ENCODE measurements at regions not wholly inside any gene's neighbourhood (a gene's known extent, or its start where the extent isn't known, plus 50 kb on each side); places are given as distances from the start of the nearest gene placed in this dataset.

DNA sequence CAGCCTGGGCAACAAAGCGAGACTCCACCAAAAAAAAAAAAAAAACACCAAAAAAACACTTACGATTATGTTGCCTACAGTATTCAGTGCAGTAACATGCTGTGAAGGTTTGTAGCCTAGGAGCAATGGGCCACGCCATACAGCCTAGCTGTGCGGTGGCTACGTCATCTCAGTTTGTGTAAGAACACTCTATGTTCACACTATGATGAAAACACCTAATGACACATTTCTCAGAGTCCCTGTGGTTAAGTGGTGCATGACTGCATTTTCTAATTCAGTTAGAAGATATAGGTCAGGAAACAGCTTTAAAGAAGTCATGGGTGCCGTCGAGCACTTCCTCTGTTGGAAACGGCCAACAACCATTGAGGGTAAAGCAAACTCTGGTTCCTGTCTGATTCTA is 75.7 kb upstream of the ANO1 start:
- TF ChIP-seq, protein P1, sequence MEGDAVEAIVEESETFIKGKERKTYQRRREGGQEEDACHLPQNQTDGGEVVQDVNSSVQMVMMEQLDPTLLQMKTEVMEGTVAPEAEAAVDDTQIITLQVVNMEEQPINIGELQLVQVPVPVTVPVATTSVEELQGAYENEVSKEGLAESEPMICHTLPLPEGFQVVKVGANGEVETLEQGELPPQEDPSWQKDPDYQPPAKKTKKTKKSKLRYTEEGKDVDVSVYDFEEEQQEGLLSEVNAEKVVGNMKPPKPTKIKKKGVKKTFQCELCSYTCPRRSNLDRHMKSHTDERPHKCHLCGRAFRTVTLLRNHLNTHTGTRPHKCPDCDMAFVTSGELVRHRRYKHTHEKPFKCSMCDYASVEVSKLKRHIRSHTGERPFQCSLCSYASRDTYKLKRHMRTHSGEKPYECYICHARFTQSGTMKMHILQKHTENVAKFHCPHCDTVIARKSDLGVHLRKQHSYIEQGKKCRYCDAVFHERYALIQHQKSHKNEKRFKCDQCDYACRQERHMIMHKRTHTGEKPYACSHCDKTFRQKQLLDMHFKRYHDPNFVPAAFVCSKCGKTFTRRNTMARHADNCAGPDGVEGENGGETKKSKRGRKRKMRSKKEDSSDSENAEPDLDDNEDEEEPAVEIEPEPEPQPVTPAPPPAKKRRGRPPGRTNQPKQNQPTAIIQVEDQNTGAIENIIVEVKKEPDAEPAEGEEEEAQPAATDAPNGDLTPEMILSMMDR (IDR thresholded peaks at IDR 0.05 in 2 of 3, conservative IDR thresholded peaks at IDR 0.05 in 1 of 3; ENCODE audit: control insufficient read depth in 2 of 3, extremely low read depth in 1 of 3, insufficient read depth in 1 of 3, low read depth in 3 of 3, low read length in 3 of 3) = no peak
- TF ChIP-seq MYC (IDR thresholded peaks at IDR 0.05; ENCODE audit: insufficient read depth, insufficient read length, insufficient replicate concordance, low read length, severe bottlenecking) (no peak), CEBPB (IDR thresholded peaks at IDR 0.05; ENCODE audit: borderline replicate concordance in 1 of 2, low read depth in 2 of 2, low read length in 2 of 2) (no peak), POLR2A (IDR thresholded peaks at IDR 0.05; ENCODE audit: low read depth, low read length) (no peak)
- TF ChIP-seq, protein P2, sequence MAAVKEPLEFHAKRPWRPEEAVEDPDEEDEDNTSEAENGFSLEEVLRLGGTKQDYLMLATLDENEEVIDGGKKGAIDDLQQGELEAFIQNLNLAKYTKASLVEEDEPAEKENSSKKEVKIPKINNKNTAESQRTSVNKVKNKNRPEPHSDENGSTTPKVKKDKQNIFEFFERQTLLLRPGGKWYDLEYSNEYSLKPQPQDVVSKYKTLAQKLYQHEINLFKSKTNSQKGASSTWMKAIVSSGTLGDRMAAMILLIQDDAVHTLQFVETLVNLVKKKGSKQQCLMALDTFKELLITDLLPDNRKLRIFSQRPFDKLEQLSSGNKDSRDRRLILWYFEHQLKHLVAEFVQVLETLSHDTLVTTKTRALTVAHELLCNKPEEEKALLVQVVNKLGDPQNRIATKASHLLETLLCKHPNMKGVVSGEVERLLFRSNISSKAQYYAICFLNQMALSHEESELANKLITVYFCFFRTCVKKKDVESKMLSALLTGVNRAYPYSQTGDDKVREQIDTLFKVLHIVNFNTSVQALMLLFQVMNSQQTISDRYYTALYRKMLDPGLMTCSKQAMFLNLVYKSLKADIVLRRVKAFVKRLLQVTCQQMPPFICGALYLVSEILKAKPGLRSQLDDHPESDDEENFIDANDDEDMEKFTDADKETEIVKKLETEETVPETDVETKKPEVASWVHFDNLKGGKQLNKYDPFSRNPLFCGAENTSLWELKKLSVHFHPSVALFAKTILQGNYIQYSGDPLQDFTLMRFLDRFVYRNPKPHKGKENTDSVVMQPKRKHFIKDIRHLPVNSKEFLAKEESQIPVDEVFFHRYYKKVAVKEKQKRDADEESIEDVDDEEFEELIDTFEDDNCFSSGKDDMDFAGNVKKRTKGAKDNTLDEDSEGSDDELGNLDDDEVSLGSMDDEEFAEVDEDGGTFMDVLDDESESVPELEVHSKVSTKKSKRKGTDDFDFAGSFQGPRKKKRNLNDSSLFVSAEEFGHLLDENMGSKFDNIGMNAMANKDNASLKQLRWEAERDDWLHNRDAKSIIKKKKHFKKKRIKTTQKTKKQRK (IDR thresholded peaks at IDR 0.05; ENCODE audit: low read depth, low read length) = no peak

Data from GM12878 (cell line).